ENCODE measurements at regions not wholly inside any gene's neighbourhood (a gene's known extent, or its start where the extent isn't known, plus 50 kb on each side); places are given as distances from the start of the nearest gene placed in this dataset.

- TF ChIP-seq CTCF (IDR thresholded peaks at IDR 0.05; ENCODE audit: insufficient read depth, low read length, poor library complexity, severe bottlenecking): no peak
Measured at GRCh38 chr1:244204004-244204403, 152.9 kb downstream of the ZBTB18 start.

GRCh38 chr1:244205171-244205570, 154.1 kb downstream of the ZBTB18 start:
- TF ChIP-seq CTCF (IDR thresholded peaks at IDR 0.05; ENCODE audit: insufficient read depth, low read length, poor library complexity, severe bottlenecking): no peak
- DNase-seq (ENCODE audit: extremely low read depth, insufficient read length): no peak
- no peaks in the 10 kb centered on the region; the same call in 1 of the 2 replicates for H3K27me3 ChIP-seq (replicated peaks; ENCODE audit: control insufficient read depth, insufficient read depth, low read length)
- H3K4me3 ChIP-seq (replicated peaks; ENCODE audit: low read depth, low read length): no peak overlapping the region
- no peaks in the 10 kb centered on the region for H3K36me3 ChIP-seq (ENCODE audit: control insufficient read depth, insufficient read depth, low read length)

More at GRCh38 chr1:244204004-244204403, 152.9 kb downstream of the ZBTB18 start:
- no peak overlapping the region for H3K4me3 ChIP-seq (replicated peaks; ENCODE audit: low read depth, low read length)
- no peaks in the 10 kb centered on the region for H3K36me3 ChIP-seq (ENCODE audit: control insufficient read depth, insufficient read depth, low read length)
- no peaks in the 10 kb centered on the region; the same call in 1 of the 2 replicates for H3K27me3 ChIP-seq (replicated peaks; ENCODE audit: control insufficient read depth, insufficient read depth, low read length)
- DNase-seq (ENCODE audit: extremely low read depth, insufficient read length): no peak

GRCh38 chr1:244205906-244206305, 154.8 kb downstream of the ZBTB18 start:
- H3K36me3 ChIP-seq (ENCODE audit: control insufficient read depth, insufficient read depth, low read length): no peaks in the 10 kb centered on the region
- DNase-seq (ENCODE audit: extremely low read depth, insufficient read length): no peak
- H3K4me3 ChIP-seq (replicated peaks; ENCODE audit: low read depth, low read length): no peak overlapping the region
- no peaks in the 10 kb centered on the region for H3K27me3 ChIP-seq (replicated peaks; ENCODE audit: control insufficient read depth, insufficient read depth, low read length)
- TF ChIP-seq CTCF (IDR thresholded peaks at IDR 0.05; ENCODE audit: insufficient read depth, low read length, poor library complexity, severe bottlenecking): no peak

GRCh38 chr1:244207042-244207934, 156.2 kb downstream of the ZBTB18 start:
- no peak for TF ChIP-seq CTCF (IDR thresholded peaks at IDR 0.05; ENCODE audit: insufficient read depth, low read length, poor library complexity, severe bottlenecking)
- H3K27me3 ChIP-seq (replicated peaks; ENCODE audit: control insufficient read depth, insufficient read depth, low read length): no peaks in the 10 kb centered on the region

GRCh38 chr1:244207935-244208244, 156.8 kb downstream of the ZBTB18 start:
- no peak for TF ChIP-seq CTCF (IDR thresholded peaks at IDR 0.05; ENCODE audit: insufficient read depth, low read length, poor library complexity, severe bottlenecking)
- Histone ChIP-seq H3K4me3 (replicated peaks; ENCODE audit: low read depth, low read length) (no peak overlapping the region), H3K27me3 (replicated peaks; ENCODE audit: control insufficient read depth, insufficient read depth, low read length) (no peaks in the 10 kb centered on the region), H3K36me3 (ENCODE audit: control insufficient read depth, insufficient read depth, low read length) (no peaks in the 10 kb centered on the region)
- DNase-seq (ENCODE audit: extremely low read depth, insufficient read length): no peak

More at GRCh38 chr1:244207042-244207934, 156.2 kb downstream of the ZBTB18 start:
- H3K4me3 ChIP-seq (replicated peaks; ENCODE audit: low read depth, low read length): no peak overlapping the region
- no peaks in the 10 kb centered on the region for H3K36me3 ChIP-seq (ENCODE audit: control insufficient read depth, insufficient read depth, low read length)
- no peak for DNase-seq (ENCODE audit: extremely low read depth, insufficient read length)
